Psoas muscle (tissue), 7 donors: ENCODE measurements at regions not wholly inside any gene's neighbourhood (a gene's known extent, or its start where the extent isn't known, plus 50 kb on each side); places are given as distances from the start of the nearest gene placed in this dataset.

Source experiments
- ATAC-seq, 4 donors: fragments of 200-7000 bp; cut with Tn5 transposase; one replicate each; pipeline ENCODE4 v1.9.1; 2020; ENCODE audit warnings: moderate library complexity in 3 of 4, mild to moderate bottlenecking in 2 of 4
- DNase-seq, 2 donors: peaks; one replicate each; pipeline ENCODE4 v3.0.0-alpha.2; 2020
- H3K27ac ChIP-seq: fragments of 200-600 bp; one replicate; pipeline ENCODE4 v1.8.0; 2022
- H3K27me3 ChIP-seq, 3 donors: fragments of 200-600 bp in 1 of 3; one replicate each; pipeline versions ENCODE4 v1.6.1 to v1.8.0; 2013 to 2022; ENCODE audit warnings: low read length in 2 of 3, mild to moderate bottlenecking in 2 of 3, moderate library complexity in 1 of 3; ENCODE audit not compliant: insufficient read depth in 3 of 3
- H3K36me3 ChIP-seq, 2 donors: fragments of 200-600 bp in 1 of 2; one replicate each; pipeline versions ENCODE4 v1.6.1 to v1.8.0; 2013 to 2022; ENCODE audit warnings: low read depth in 1 of 2, mild to moderate bottlenecking in 1 of 2, moderate library complexity in 1 of 2; ENCODE audit not compliant: insufficient read depth in 1 of 2
- H3K4me1 ChIP-seq: fragments of 200-600 bp; one replicate; pipeline ENCODE4 v1.8.0; 2022
- H3K4me3 ChIP-seq: fragments of 200-600 bp; one replicate; pipeline ENCODE4 v1.8.0; 2022; ENCODE audit warnings: mild to moderate bottlenecking
- H3K9me3 ChIP-seq: fragments of 200-600 bp; one replicate; pipeline ENCODE4 v1.8.0; 2022
- CTCF ChIP-seq: fragments of 200-600 bp; IDR thresholded peaks from one replicate; pipeline ENCODE4 v1.8.0; 2022; ENCODE audit warnings: antibody characterized with exemption
- WGBS, 3 donors: extraction: QIAGEN DNeasy Blood & Tissue Kit; methylation state at CpG; one replicate each; pipeline versions ENCODE4 v1.1.6 to v1.1.7; 2013; 5-methylcytosine and 5-hydroxymethylcytosine counted together
- intact Hi-C, 2 donors: fragments of 100-400 bp; cut with DNase I; formaldehyde crosslinking; loops; one replicate each; pipeline versions ENCODE4 v1.11.0 to v1.14.2; 2022
- donor health status: healthy with polysubstance abuse.
- donor health status: DM: no; HTN: no; CAD: no; lungs with moderate emphysema.
- donor health status: Bipolar disorder and iron deficiency.
- donor health status: healthy.
- donor health status: DM: yes; HTN: yes; CAD: no.
- donor health status: DM: no; HTN: no; CAD: no.
- donor health status: DM: yes; HTN: yes; CAD: no.

- no peak for DNase-seq
Observed at GRCh38 chr16:6155271-6155670, 1057.7 kb upstream of the EEF2KMT start.

GRCh38 chr16:6153901-6154300 lies 1056.3 kb upstream of the EEF2KMT start:
- intact Hi-C loops: no loop called here
- TF ChIP-seq CTCF: no peak
- no peak overlapping the region for H3K27ac ChIP-seq
- H3K36me3 ChIP-seq: no peaks in the 10 kb centered on the region
- ATAC-seq (no peak), DNase-seq (no peak)
- H3K4me1 ChIP-seq: no peaks in the 10 kb centered on the region
- H3K4me3 ChIP-seq: no peak overlapping the region
- H3K27me3 ChIP-seq: no peaks in the 10 kb centered on the region
- 86 to 91% (median 89%) methylated on average over 5 of the region's 5 CpGs for whole genome bisulfite sequencing, 3 donors
- H3K9me3 ChIP-seq: no peaks in the 10 kb centered on the region

More at GRCh38 chr16:6155271-6155670, 1057.7 kb upstream of the EEF2KMT start:
- Histone ChIP-seq H3K27me3 (no peaks in the 10 kb centered on the region), H3K36me3 (no peaks in the 10 kb centered on the region), H3K27ac (no peak overlapping the region), H3K4me3 (no peak overlapping the region), H3K4me1 (no peaks in the 10 kb centered on the region), H3K9me3 (no peaks in the 10 kb centered on the region)
- intact Hi-C loops: no loop called here
- ATAC-seq: no peak
- no peak for TF ChIP-seq CTCF
- 82 to 87% (median 83%) methylated on average over 9 of the region's 9 CpGs for WGBS, 3 donors

GRCh38 chr16:6149031-6149430 lies 1051.4 kb upstream of the EEF2KMT start:
- DNase-seq (no peak), ATAC-seq (no peak)
- H3K4me3 ChIP-seq: no peak overlapping the region
- TF ChIP-seq CTCF: no peak
- WGBS, 3 donors: 68 to 75% (median 71%) methylated on average over 10 of the region's 10 CpGs
- no peaks in the 10 kb centered on the region for H3K36me3 ChIP-seq
- H3K9me3 ChIP-seq: no peaks in the 10 kb centered on the region
- intact Hi-C loops: no loop called here
- no peaks in the 10 kb centered on the region for H3K27me3 ChIP-seq
- no peak overlapping the region for H3K27ac ChIP-seq
- H3K4me1 ChIP-seq: no peaks in the 10 kb centered on the region

- no peak for TF ChIP-seq CTCF
- 65 to 72% (median 66%) methylated on average over 2 of the region's 2 CpGs for WGBS, 3 donors
- H3K9me3 ChIP-seq: no peaks in the 10 kb centered on the region
- intact Hi-C loops: no loop called here
- DNase-seq: no peak
- H3K36me3 ChIP-seq: no peaks in the 10 kb centered on the region
- H3K27ac ChIP-seq: no peak overlapping the region
- H3K4me3 ChIP-seq: no peak overlapping the region
- no peaks in the 10 kb centered on the region for H3K27me3 ChIP-seq
- no peaks in the 10 kb centered on the region for H3K4me1 ChIP-seq
- no peak for ATAC-seq
Observed at GRCh38 chr16:6148361-6148760, 1050.8 kb upstream of the EEF2KMT start.

- H3K27ac ChIP-seq: no peak overlapping the region
- no peak for TF ChIP-seq CTCF
- no peak overlapping the region for H3K4me3 ChIP-seq
- ATAC-seq (no peak), DNase-seq (no peak)
- no peaks in the 10 kb centered on the region for H3K27me3 ChIP-seq
- 59 to 64% (median 64%) methylated on average over 9 of the region's 9 CpGs for WGBS, 3 donors
- no peaks in the 10 kb centered on the region for H3K4me1 ChIP-seq
- H3K36me3 ChIP-seq: no peaks in the 10 kb centered on the region
- no peaks in the 10 kb centered on the region for H3K9me3 ChIP-seq
- intact Hi-C loops: no loop called here
Observed at GRCh38 chr16:6146874-6147425, 1049.4 kb upstream of the EEF2KMT start.
